SKM-1 (cell line): ENCODE measurements at regions not wholly inside any gene's neighbourhood (a gene's known extent, or its start where the extent isn't known, plus 50 kb on each side); places are given as distances from the start of the nearest gene placed in this dataset.

ENCODE experiments used
- DNase-seq: peaks from one replicate; lab custom pipeline; 2025; ENCODE audit not compliant: unreplicated experiment; lab: John Stamatoyannopoulos, UW

DNA sequence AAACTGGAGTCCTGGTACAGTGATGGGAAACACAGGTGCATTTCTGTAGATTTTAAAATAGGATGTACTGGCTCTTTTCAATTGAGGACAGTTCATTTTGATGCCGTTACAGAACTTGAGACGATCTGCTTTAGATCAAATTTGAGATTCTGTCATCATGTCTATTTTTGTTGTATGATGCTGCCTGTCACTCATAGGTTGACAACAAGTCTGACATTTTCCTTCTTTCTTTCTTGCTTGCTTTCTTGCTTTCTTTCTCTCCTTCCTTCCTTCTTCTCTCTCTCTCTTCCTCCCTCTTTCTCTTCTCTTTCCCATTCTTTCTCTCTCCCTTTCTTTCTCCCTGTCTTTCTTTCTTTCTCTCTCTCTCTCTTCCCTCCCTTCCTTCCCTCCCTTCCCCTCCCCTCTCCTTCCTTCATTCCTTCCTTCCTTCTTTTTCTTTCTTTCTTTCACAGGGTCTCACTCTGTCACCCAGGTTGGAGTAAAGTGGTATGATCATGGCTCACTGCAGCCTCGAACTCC lies 152.6 kb upstream of the SGK1 start:
- DNase-seq = no peak

DNA sequence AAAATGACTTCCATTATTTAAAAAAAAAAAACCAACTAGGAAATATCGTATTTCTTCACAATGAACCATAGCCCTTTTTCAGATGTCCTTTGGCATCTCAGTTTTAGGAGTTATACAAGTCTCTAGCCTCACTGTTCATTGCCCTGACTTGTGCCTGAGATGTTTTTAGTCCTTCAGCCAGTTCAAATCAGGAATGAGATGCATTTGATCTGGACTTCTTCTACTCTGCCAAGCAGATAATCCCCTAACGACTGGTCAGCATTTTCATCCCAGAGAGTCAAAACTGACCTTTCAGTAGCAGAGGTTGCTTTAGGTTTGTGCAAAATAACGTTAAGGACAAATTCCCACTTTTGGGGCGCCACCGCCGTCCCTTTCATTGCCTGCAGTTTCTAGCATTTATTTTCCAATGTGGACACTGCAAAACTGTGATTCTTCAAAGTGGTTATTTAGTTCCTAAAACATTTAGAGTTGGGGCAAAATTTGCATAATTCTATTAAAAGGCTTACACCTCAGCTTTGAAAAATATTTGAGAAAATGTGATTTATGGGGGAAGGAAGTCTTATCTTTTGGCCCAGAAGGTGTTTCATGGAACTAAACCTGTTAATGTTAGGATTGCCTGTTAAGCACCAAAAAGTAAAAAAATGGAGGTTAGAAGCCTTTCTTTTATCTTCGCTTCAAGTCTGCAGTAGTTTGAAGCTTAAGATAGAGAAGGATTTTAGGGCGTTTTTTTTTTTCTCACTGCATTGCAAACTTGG lies 152.0 kb upstream of the SGK1 start:
- no peak for DNase-seq

DNA sequence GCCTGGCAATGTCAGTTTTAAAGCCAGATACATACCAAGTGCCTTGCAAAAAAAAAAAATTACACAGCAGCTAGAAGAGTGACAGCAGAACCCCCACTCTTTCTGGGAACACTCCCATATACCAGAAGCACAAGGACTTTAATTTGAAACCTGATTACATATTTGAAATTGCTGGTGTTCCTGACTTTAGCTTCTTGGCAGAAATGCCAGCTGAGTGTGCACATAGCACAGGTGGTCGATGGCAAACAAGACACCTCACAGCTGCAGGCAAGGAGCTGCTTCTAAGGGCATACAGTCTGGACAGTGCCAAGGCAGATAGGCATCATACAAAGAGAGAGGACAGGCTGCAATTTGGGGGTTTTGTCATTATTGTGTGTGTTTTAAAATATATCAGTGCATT lies 150.7 kb upstream of the SGK1 start:
- DNase-seq = no peak

DNA sequence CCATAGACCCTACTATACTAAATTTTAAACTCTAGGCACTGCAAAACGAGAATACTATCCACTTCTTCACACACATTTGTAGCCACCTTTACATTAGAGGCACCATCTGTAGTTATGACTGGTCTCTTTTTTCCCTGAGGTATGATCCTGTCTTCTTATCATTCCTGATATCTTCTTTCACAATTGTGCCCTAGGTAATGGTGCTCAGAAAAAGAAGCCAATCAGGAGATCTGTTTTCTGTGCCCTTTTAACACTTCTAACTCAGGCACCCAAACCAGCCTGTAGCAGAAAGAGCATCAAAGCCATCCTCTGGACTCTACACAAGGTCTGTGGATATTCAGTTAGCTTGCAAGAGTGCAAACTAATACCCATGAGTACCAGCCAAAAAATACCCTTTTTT lies 149.7 kb upstream of the SGK1 start:
- no peak for DNase-seq

DNA sequence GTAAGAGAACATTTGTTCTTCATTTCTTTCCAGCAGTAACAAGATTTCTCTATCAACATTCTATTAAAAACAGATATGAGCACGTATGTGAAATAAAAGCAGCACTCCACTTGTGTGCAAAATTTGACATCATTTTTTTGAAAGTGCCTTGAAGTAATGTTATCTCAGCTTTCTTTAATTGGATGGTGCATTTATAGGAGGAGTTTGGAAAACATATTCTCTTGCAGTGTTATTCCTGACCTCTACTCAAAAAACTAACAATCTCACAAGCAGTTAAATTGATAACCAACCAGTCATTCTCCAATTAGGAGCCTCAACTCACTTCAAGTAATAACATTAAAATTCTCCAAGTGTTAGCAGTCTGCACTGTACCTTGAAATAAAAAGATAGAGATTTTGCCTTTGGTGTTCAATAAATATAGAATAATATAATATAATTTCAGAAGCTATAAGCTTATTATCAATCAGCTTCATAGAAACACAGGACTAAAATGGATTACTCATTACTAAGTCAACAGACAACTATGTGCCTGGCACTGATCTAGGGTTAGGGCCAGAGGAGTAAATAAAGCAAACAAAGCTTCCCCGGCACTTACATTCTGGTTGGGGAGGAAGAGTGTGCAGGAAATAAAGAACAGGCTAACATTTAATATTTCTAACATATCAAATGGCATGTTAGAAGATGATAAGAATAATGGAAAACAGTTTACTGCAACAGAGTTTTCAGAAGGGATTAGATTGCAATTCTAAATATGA lies 149.0 kb upstream of the SGK1 start:
- DNase-seq = no peak

DNA sequence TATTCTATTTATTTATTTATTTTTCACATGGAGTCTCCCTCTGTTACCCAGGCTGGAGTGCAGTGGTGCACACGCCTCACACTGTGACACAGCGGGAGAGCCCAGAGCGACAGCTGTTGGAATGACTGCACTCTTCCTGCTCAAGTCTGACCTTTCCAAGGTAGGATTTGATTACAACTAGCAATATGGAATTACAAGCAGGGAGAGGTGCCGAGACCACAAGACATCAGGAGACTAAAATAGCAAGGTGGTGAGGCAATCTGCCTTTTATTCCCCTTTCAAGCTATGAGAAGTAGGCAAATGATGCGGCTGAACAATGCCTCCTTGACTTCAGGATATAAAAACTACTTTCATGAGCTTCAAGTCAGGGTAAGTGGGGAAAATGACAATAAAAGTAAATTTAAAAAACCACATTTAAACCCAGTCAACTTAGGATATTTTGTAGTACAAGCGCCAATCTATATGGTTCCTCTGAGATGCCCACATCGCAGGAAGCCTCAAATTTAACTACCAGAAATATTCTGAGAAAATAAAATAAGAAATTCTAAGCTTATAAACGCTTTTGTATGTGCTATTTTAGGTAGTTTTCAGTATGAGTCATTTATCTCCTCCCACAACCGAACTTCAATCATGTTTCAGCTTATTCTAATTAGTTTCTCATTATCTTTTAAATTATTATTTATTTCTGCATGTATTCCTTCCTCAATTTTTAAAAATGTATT lies 146.9 kb upstream of the SGK1 start:
- DNase-seq = no peak

DNA sequence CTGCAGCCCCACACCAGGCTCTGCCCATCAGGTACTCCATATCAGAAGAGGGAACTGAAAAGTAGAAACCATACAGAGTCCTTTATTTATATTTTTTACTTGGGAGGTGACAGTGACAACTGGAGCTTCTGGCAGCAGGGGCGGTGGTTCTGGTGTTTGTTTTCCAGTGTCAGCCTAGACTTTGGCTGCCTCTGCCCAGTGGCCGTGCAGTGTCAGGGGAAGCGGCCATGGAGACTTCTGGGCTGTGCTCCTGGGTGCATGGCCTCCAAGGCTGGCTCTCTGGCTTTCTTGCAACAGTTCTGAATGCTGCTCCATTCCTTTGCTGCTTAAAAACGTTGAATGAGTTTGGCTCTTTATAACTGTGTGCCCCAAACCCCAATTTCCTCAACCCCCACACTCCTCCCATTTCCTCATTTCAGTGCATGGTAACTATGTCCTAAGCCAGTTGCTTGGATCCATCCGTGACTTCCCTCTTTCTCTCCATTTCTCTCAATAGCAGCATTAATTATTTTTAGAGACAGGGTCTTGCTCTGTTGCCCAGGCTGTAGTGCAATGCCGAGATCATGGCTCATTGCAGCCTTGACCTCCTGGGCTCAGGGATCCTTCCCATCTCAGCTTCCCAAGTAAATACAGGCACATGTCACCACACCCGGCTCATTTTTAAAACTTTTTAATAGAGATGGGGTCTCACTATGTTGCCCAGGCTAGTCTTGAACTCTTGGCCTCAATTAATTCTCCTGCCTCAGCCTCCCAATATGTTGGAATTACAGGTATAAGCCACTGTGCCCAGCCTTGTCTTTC lies 141.1 kb upstream of the SGK1 start:
- DNase-seq = peak; percentile 71

DNA sequence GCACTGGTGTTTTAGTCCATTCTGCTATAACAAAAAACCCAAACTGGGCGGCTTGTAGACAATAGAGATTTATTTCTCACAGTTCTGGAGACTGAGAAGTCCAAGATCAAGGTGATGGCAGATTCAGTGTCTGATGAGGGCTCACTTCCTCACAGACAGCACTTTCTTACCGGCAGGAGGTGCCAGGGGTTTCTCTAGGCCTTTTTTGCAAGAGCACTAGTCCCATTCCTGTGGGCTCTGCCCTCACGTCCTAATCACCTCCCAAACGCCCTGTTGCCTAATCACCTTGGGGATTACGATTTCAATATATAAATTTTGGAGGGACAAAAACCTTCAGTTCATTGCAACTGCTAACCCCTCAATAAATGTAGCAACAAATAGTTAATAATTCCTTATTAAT lies 140.0 kb upstream of the SGK1 start:
- peak; percentile 36 for DNase-seq

DNA sequence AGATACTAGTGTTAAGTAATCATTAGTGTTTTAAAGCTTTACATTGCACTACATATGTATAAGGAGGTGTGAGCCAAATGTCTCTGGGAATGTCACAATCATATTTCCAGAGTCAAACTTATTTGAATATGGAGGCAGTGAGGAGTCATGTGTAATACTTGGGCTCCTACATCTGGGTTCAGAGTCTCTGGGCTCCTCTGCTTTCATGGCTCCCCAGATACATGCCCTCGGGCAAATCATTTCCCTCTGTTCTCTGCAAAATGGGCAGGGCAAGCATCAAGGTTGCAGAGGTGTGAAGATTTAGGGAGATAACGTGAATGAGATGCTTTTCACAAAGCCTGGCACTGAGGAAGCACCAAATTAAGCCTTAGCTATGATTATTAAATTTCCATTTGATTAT lies 138.3 kb upstream of the SGK1 start:
- no peak for DNase-seq

DNA sequence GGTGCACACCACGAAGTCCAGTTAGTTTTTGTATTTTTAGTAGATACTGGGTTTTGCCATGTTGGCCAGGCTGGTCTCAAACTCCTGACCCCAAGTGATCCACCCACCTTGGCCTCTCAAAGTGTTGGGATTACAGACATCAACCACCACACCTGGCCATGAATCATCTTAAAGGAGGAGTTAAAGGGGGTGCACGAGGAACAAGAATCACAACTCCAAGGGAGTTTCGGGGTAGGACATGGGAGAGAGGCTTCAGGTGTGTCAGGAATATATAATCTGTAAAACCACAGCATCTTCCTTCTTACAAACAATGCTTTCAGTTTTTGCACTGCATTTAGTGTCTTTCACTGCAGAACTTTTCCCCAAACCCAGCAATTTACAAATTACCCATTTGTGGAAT lies 137.4 kb upstream of the SGK1 start:
- no peak for DNase-seq

DNA sequence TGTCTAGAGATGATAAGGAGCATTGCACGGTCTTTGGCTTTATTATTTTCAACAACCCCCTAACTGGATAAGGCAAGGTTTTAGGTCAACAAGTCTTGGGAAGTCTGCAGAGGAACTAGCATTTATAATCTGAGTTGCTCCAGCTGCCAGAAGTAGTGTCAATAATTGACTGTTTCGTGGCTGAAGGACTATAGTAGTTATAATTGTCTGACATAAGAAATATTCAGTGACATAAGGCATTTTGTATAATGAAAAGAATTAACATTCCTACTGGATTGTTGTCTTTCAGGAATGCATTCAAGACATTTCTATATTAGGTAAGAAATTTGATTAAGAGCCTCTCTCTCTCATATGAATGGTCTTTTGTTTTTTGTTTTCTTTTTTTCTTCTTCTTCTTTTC lies 136.9 kb upstream of the SGK1 start:
- no peak for DNase-seq

DNA sequence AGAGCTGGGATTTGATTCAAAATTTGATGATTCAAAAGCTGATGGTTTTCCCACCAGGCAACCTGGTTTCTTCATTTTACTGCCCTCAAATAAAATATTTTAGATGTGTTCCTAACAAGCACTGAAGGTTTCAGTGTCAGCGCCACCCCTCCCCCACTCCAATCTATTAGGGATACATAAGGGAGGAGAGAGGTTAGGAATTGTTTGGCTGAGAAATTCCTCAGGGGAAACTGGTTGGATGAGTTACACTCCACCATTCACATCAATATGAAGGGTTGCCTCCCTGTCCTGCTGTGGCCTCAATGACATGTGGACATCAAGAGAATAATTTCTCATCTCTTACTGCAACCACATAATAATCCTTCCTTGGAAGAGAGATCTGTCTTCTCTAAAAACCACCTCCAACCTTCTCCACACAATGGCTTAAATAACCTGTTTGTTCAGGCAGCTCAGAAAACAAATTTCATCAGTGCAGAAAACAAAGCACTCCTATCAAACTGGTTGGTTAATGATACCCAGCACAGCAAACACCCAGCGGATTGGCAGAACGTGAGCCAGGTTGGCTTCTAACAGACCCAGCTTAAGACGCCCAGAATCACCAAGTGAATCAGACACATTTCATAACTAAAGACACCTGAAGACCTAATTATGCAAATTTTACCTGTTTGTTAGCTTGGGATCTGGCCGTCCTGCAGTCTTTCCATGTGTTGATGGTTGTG lies 136.0 kb upstream of the SGK1 start:
- no peak for DNase-seq

DNA sequence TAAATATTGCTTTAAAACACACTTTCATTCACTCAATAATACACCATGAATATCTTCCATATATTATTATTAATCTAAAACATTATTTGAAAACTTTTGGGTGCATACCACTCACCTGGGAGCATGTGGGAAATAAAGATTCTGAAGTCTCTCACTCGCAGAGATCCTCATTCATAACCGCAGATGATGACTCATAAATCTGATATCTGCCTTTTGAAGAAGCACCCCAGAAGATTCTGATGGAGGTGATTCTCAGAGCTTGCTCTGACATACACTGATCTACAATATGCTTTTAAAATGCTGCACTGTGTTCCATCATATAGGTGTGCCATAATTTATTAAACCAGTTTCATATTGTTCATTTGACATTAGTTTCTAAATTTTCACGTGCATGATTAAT lies 135.0 kb upstream of the SGK1 start:
- no peak for DNase-seq

DNA sequence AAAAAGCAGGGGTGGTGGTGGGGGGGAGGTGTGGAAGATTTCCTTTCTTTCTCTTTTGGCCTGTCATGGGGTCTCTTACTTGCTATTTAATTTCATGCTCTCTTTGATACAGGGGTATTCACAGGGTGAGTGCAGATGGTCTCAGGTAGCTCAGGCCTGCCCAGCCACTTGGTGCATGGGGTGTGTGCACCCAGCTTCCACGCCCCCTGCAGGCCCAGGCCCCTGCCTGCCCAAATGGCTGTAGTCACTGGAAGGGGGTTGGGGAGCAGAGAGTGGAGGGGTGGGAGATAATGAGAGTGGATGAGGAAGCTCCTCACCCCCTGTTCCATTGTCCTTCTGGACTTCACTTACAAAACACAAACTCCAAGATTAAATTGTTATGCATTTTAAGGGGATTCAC lies 133.6 kb upstream of the SGK1 start:
- no peak for DNase-seq

DNA sequence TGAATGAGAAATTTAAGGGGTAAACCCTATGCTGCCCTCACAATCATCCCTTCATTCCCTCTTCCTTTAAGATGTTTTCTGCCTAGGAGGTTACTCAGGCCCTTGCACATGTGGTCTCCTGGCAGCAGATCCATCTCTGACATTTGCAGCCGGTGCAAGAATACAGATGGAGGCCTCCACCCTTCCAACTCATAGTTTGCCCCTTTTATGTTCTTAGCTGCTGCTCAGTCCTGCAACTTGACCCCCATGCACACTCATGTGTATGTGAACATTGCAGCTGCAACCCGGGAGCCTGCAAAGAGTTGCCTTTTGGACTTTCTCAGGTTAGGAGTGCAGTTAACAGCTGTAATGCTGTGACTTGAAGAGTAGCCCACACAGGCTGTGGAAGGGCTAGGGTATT lies 131.9 kb upstream of the SGK1 start:
- no peak for DNase-seq

DNA sequence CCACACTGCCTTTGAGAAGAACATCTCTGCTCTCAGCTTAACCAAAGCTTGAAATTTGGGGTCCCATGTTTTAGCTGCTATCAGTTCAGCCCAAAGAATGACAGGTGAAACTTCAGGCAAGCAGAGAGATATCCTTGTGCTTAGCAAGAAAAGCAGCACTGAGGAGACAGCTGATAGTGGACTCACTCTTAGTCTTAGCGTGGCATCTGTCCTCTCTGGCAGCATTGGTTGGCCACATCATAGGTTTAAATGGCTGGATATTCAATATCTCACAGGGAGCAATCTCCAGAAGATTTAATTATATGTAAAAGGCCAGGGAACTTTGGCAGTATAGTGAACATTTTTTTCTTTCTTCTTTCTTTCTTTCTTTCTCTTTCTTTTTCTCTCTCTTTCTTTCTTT lies 131.1 kb upstream of the SGK1 start:
- no peak for DNase-seq

DNA sequence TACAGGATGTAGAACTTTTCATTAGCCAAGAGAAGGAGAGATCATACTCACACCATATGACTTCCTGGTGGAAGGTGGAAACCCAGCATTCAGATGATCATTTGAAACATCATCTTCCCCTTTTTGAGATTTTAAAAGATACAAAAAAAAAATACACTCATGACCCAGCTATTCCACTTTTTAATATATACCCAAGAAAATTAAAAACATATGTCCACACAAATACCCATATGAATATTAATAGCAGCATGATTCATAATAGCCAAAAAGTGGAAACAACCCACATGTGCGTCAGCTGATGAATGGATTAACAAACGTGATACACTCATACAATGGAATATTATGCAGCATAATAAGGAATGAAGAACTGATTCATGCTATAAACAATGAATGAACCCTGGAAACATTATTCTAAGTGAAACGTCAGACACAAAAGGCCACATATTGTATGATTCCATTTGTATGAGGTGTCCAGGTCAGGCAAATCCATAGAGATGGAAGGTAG lies 130.0 kb upstream of the SGK1 start:
- DNase-seq = no peak

DNA sequence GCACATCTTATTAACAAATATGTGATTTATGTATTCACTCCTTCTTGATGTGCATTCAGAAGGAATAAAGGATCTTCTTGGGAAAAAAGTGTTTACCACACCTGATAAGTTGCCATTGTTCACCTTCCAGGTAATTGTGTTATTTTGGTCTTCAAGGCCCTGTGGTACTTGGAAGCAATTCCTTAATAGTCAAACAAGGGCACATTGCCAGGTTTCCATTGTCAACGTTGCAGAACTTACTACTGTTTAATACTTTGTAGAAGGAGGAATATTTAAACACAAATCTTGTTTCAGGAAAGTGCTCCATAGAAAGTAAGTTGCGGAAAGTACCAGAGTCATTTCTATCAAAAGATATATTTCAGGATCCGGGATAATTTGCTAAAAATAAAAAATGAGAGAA lies 129.5 kb upstream of the SGK1 start:
- DNase-seq = no peak

DNA sequence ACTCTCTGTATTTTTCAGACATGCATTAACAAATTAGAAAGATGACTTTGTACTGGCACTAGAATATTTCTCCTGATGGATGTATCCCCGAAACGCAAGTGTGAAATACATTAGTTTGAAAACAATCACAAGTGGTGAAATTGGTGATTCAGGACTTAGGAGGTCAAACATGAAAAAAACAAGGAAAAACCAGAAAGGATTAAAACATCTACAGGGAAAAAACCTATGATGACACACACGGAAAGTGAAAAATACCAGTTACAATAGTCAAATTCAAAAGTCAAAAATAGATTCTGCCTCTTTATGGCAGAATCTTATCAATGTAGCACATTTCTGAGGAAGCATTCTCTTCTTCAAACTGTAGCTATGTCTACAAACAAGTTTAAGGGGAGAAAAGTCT lies 129.0 kb upstream of the SGK1 start:
- DNase-seq = no peak

DNA sequence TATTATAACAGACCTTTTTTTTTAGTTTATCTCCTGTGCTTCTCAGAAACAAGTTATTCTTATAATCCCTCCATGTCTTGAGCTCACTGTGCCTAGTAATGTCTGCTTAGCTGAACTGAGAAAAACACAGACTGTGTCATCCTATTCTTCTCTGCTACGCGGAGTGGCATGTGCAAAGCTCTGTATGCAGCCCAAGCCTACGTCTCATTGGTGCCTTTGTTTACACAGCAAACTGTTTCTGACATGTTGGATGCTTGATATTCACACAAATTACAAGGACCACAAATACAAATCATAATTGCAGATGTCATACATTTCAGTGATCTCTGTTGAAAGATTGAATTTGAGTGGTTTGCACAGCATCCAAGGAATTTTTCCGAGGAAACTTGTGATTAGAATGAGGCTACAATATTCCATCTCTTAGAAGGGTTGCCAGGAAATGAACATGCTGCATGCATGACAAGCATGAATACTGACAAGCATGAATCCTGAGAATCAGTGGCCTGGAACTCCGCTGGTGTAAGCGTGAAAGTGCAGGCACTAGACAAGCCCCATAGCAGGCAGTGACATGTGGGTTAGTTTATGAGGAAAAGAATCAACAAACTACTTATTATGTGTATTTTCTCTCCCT lies 128.4 kb upstream of the SGK1 start:
- no peak for DNase-seq
